ENCODE measurements at regions not wholly inside any gene's neighbourhood (a gene's known extent, or its start where the extent isn't known, plus 50 kb on each side); places are given as distances from the start of the nearest gene placed in this dataset.

GRCh38 chr11:95283146-95283545 is 52.1 kb upstream of the SESN3 start:
- no peak overlapping the region for H3K9ac ChIP-seq (ENCODE audit: low read depth, low read length)
- TF ChIP-seq CTCF (conservative IDR thresholded peaks at IDR 0.05; ENCODE audit: low read depth, low read length) = no peak
- TF ChIP-seq RFX5 (IDR thresholded peaks at IDR 0.05; ENCODE audit: low read depth, low read length) = no peak
- ATAC-seq (ENCODE audit: low read depth) (no peak), DNase-seq (no peak)
- no peak overlapping the region for H3K4me2 ChIP-seq (ENCODE audit: low read depth, low read length)
- H3K18ac ChIP-seq (ENCODE audit: low read depth, low read length) = no peak overlapping the region
- H2AFZ ChIP-seq (replicated peaks; ENCODE audit: low read length, poor library complexity) = no peak overlapping the region
- no peaks in the 10 kb centered on the region for H3K79me1 ChIP-seq (ENCODE audit: low read depth in 1 of 2, low read length in 2 of 2)
- no peak overlapping the region for H2AK5ac ChIP-seq (ENCODE audit: low read depth, low read length)
- no peaks in the 10 kb centered on the region for H3K9me3 ChIP-seq (ENCODE audit: control insufficient read depth, insufficient read depth, low read length)
- ChIA-PET POLR2A (ENCODE audit: unreplicated experiment) (no interaction called here), CTCF (no interaction called here)
- no peak overlapping the region for H2BK20ac ChIP-seq (ENCODE audit: low read depth, low read length)
- H2BK120ac ChIP-seq (ENCODE audit: low read depth, low read length) = no peak overlapping the region
- H3K36me3 ChIP-seq (ENCODE audit: control insufficient read depth, insufficient read depth, low read length) = no peaks in the 10 kb centered on the region
- no peaks in the 10 kb centered on the region for H3K9me1 ChIP-seq (ENCODE audit: insufficient read depth, low read length)
- no TSS peak for BruUV-seq (replicated peaks)
- H3K56ac ChIP-seq (ENCODE audit: extremely low read depth, insufficient read depth, low read length) = no peak overlapping the region
- no peak overlapping the region for H2AK9ac ChIP-seq (replicated peaks; ENCODE audit: low read depth, low read length, poor library complexity)
- H3K14ac ChIP-seq (replicated peaks; ENCODE audit: low read depth, low read length) = no peak overlapping the region
- no peak overlapping the region for H2BK15ac ChIP-seq (ENCODE audit: low read depth, low read length)
- no peak overlapping the region for H2BK5ac ChIP-seq (ENCODE audit: low read depth, low read length, poor library complexity, severe bottlenecking)
- H3K27me3 ChIP-seq (ENCODE audit: control insufficient read depth, insufficient read depth, low read length) = peaks cover 4% of the 10 kb centered on the region; the same call in 1 of the 2 replicates
- H4K20me1 ChIP-seq (ENCODE audit: insufficient read depth, low read length) = no peaks in the 10 kb centered on the region
- no peak overlapping the region for H3K4me3 ChIP-seq (ENCODE audit: insufficient read depth, low read depth, low read length)
- intact Hi-C loops (cut with micrococcal nuclease) (no loop called here), in situ Hi-C loops (cut with MboI; ENCODE audit: low sequenced_read_pairs) (no loop called here), dilution Hi-C loops (cut with HindIII; ENCODE audit: low sequenced_read_pairs, unreplicated experiment) (no loop called here)
- no peak overlapping the region for H4K91ac ChIP-seq (ENCODE audit: insufficient read depth, low read depth, low read length)
- H3K4ac ChIP-seq (ENCODE audit: low read depth, low read length) = no peak overlapping the region
- H3K27ac ChIP-seq (ENCODE audit: insufficient read depth, low read length) = no peak overlapping the region
- no peak overlapping the region for H4K5ac ChIP-seq (ENCODE audit: low read depth, low read length)
- no peaks in the 10 kb centered on the region for H3K4me1 ChIP-seq (ENCODE audit: control insufficient read depth, insufficient read depth, low read length)
- H4K8ac ChIP-seq (ENCODE audit: low read depth in 2 of 2, low read length in 2 of 2) = no peak overlapping the region
- WGBS, 2 experiments (ENCODE audit: extremely low coverage in 2 of 2, insufficient read length in 1 of 2) = no CpG with 5 or more reads among the region's 3 CpGs
- H3K23ac ChIP-seq (ENCODE audit: low read depth, low read length) = no peak overlapping the region

All from IMR-90 (cell line).